Skeletal muscle tissue (tissue), 3 donors: ENCODE measurements at regions not wholly inside any gene's neighbourhood (a gene's known extent, or its start where the extent isn't known, plus 50 kb on each side); places are given as distances from the start of the nearest gene placed in this dataset.

Source experiments
- H3K27ac ChIP-seq: one replicate; pipeline ENCODE4 v1.7.0; 2013; ENCODE audit warnings: mild to moderate bottlenecking, low read depth, low read length, inconsistent platforms
- H3K27me3 ChIP-seq, 3 donors: one replicate each; pipeline ENCODE4 v1.7.0; 2013; ENCODE audit warnings: low read length in 3 of 3; ENCODE audit not compliant: control insufficient read depth in 3 of 3, insufficient read depth in 3 of 3
- H3K36me3 ChIP-seq, 3 donors: one replicate each; pipeline ENCODE4 v1.7.0; 2013; ENCODE audit warnings: low read length in 3 of 3; ENCODE audit not compliant: control insufficient read depth in 3 of 3, insufficient read depth in 3 of 3
- H3K4me1 ChIP-seq, 3 donors: one replicate each; pipeline ENCODE4 v1.7.0; 2013; ENCODE audit warnings: low read length in 3 of 3, mild to moderate bottlenecking in 3 of 3; ENCODE audit not compliant: control insufficient read depth in 3 of 3, insufficient read depth in 3 of 3
- H3K4me3 ChIP-seq, 3 donors: one replicate each; pipeline ENCODE4 v1.7.0; 2013; ENCODE audit warnings: low read length in 3 of 3
- H3K9ac ChIP-seq, 3 donors: one replicate each; pipeline ENCODE4 v1.7.0; 2013; ENCODE audit warnings: low read length in 3 of 3, mild to moderate bottlenecking in 3 of 3, moderate library complexity in 2 of 3, low read depth in 1 of 3
- H3K9me3 ChIP-seq, 3 donors: one replicate each; pipeline ENCODE4 v1.7.0; 2013; ENCODE audit warnings: low read length in 3 of 3; ENCODE audit not compliant: control insufficient read depth in 3 of 3
- donor health status: Osteomylitis.

DNA sequence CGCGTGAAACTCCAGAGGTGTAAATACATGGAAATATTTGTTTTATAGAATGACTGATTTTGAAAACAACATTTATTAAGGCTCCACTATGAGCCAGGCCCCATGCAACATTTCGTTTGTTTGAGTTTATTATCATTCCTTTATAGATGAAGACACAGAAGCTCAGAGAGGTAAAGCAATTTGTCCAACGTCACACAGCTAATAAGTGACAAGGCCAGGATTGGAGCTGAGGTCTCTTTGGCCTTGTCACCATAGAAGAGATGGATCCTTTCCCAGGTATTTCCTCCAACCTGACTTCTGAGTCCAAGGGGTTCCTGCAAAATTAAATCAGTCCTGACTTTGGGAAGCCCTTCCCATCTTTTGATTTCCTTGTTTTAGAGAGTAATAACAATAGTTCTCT, 98.0 kb downstream of the SYF2 start:
- no peak overlapping the region for H3K9ac ChIP-seq
- no peaks in the 10 kb centered on the region for H3K9me3 ChIP-seq
- peaks cover 5 to 21% (median 16%) of the 10 kb centered on the region in 3 donors for H3K27me3 ChIP-seq
- no peaks in the 10 kb centered on the region for H3K36me3 ChIP-seq
- H3K27ac ChIP-seq = no peak overlapping the region
- H3K4me3 ChIP-seq = no peak overlapping the region
- H3K4me1 ChIP-seq = no peaks in the 10 kb centered on the region

DNA sequence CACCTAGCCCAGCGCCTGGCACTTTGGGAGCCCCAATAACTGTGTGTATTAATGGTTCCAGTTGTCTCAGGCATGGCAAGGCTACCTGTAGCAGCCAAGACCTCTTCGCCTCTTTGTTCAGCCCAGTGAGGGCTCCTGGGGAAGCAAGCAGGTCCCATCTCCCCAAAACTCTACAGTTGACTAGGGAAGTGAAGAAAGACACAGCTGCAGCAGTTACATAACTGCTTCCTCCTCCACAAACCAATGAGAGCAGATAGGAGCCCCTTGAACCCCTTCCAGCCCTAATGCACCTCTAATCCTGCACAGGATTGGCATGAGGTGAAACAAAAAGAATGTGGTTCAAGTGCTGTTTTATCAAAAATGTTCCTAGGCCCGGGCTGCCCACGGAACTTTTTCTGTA, 100.5 kb downstream of the SYF2 start:
- H3K9ac ChIP-seq = no peak overlapping the region
- no peaks in the 10 kb centered on the region for H3K9me3 ChIP-seq
- H3K36me3 ChIP-seq = no peaks in the 10 kb centered on the region
- peaks cover 0 to 14% (median 10%) of the 10 kb centered on the region in 3 donors for H3K27me3 ChIP-seq
- no peak overlapping the region for H3K4me3 ChIP-seq
- no peaks in the 10 kb centered on the region for H3K4me1 ChIP-seq
- H3K27ac ChIP-seq = no peak overlapping the region

DNA sequence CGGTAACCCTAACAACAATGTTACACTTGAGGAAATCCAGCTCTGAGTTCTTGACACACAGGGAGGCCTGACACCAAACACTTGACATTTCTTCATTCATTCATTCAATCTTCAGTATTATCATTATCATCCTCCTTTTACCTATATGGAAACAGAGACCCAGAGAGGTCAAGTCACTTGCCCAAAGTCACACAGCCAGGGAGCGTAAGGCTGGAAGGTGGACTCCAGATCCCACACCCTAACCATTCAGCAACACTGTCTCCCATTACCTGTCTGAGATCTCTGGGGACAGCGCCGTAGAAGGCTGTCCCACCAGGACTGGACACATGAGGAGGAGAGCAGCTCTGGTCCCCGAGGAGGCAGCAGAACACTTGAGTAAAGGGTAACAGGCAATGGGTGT, 101.4 kb downstream of the SYF2 start:
- H3K4me3 ChIP-seq = no peak overlapping the region
- H3K36me3 ChIP-seq = no peaks in the 10 kb centered on the region
- peaks cover 0 to 14% (median 10%) of the 10 kb centered on the region in 3 donors for H3K27me3 ChIP-seq
- H3K27ac ChIP-seq = no peak overlapping the region
- H3K9ac ChIP-seq = no peak overlapping the region
- no peaks in the 10 kb centered on the region for H3K9me3 ChIP-seq
- no peaks in the 10 kb centered on the region for H3K4me1 ChIP-seq

DNA sequence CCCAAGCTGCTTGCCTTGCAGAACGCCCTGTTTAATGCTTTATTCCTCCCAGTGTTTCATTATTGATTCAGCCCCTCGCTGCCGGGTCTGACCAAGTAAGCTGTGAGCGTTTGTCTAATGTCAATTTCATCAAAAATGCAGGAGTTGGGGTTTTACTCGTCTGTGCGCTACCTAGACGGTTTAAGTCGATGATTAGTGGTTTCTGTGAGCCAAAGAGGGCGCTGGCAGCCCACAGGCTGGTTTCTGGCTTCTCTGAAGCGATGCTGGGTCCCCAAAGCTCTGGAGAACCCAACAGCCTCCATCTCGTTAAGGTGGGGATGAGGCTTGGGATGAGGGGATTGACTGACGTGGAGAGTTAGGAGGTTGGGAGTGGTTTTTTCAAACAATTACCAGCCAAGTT, 102.9 kb downstream of the SYF2 start:
- no peak overlapping the region for H3K27ac ChIP-seq
- no peak overlapping the region for H3K9ac ChIP-seq
- H3K4me3 ChIP-seq = no peak overlapping the region
- no peaks in the 10 kb centered on the region for H3K9me3 ChIP-seq
- H3K4me1 ChIP-seq = no peaks in the 10 kb centered on the region
- H3K27me3 ChIP-seq = peaks cover 0 to 14% (median 4%) of the 10 kb centered on the region in 3 donors
- no peaks in the 10 kb centered on the region for H3K36me3 ChIP-seq

DNA sequence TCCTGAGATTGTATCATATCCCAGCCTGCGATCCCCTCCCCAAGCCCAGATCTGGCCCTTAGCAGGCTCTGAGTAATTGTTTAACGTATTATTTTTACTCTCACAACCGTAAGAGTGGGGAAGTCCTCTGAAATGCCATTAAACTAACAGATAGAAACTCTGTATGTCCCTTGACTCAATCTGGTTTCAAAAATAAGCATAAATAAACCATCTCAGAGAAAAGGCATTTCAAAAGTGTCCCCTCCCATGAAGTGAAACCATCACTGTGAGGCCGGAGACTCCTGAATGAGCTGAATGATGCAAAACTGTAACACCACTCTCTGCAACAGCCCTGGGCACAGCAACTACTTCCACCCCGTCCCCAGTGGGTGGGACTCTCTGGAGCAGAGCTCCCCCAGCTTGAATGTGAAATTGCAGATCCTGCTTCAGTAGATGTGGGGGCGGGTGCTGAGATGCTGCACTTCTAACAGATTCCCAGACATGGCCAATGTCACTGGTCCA, 104.1 kb downstream of the SYF2 start:
- H3K36me3 ChIP-seq = no peaks in the 10 kb centered on the region
- no peak overlapping the region for H3K27ac ChIP-seq
- H3K9me3 ChIP-seq = no peaks in the 10 kb centered on the region
- H3K9ac ChIP-seq = no peak overlapping the region
- peaks cover 0 to 14% (median 4%) of the 10 kb centered on the region in 3 donors for H3K27me3 ChIP-seq
- H3K4me1 ChIP-seq = no peaks in the 10 kb centered on the region
- no peak overlapping the region for H3K4me3 ChIP-seq

DNA sequence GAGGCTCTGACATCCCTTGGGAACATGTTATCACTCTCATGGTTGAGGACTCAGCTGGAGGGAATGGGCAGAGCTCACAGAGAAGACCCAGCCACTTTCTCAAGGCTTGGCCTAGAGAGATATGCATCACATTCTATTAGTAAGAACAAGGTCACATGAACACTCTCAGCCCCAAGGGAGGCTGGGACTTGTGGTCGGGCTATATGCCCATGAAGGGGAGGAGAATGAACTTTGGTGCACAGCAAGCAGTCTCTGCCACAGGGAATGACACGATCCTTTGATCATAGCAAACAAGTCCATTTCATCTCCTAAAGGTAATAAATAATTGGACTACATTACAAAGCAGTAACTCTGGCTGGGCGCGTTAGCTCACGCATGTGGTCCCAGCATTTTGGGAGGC, 105.7 kb downstream of the SYF2 start:
- no peaks in the 10 kb centered on the region for H3K4me1 ChIP-seq
- no peaks in the 10 kb centered on the region for H3K36me3 ChIP-seq
- H3K4me3 ChIP-seq = no peak overlapping the region
- peaks cover 0 to 14% (median 4%) of the 10 kb centered on the region in 3 donors for H3K27me3 ChIP-seq
- no peak overlapping the region for H3K9ac ChIP-seq
- no peak overlapping the region for H3K27ac ChIP-seq
- no peaks in the 10 kb centered on the region for H3K9me3 ChIP-seq

DNA sequence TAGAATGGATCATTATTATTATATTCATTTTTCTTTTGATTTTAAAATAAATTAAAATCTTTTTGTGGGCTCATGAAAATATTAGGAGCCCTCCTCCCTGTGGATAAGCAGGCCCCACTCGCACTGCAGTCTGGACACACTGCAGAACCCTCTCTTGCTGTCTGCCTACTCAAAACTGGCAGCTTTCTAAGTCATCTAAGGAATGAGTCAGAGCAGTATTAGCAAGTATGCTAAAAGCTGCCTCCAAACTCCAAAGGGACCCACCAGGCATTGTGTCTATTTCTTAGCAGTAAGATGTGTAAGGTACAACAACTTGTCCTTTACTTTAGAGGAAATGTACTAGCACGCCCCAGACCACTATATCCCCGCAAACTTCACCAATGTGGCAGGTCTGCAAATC, 108.8 kb downstream of the SYF2 start:
- Histone ChIP-seq H3K4me1 (no peaks in the 10 kb centered on the region), H3K27ac (no peak overlapping the region), H3K36me3 (no peaks in the 10 kb centered on the region), H3K9me3 (no peaks in the 10 kb centered on the region), H3K9ac (no peak overlapping the region), H3K27me3 (peaks cover 0 to 5% (median 0%) of the 10 kb centered on the region in 3 donors), H3K4me3 (no peak overlapping the region)

DNA sequence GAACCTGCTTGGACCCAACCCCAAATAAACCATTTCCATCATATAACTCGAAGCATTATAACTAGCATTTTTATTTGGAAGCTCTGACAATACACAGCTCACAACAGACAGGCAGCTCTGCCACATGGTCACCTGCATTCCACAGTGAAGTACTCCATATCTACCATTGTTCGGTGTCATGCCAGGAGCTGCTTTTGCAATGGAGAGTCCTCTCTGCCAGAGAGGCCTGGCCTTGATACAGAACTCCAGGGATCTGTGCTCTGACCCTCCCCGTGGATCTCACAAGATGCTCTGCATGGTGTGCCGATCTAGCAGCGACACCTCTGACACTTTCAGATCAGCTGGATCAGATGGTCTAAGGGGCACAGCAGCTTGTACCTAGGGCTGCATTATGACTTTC, 109.6 kb downstream of the SYF2 start:
- no peaks in the 10 kb centered on the region for H3K4me1 ChIP-seq
- H3K27me3 ChIP-seq = peaks cover 0 to 5% (median 0%) of the 10 kb centered on the region in 3 donors
- no peak overlapping the region for H3K4me3 ChIP-seq
- no peaks in the 10 kb centered on the region for H3K36me3 ChIP-seq
- H3K9ac ChIP-seq = no peak overlapping the region
- no peaks in the 10 kb centered on the region for H3K9me3 ChIP-seq
- H3K27ac ChIP-seq = no peak overlapping the region

DNA sequence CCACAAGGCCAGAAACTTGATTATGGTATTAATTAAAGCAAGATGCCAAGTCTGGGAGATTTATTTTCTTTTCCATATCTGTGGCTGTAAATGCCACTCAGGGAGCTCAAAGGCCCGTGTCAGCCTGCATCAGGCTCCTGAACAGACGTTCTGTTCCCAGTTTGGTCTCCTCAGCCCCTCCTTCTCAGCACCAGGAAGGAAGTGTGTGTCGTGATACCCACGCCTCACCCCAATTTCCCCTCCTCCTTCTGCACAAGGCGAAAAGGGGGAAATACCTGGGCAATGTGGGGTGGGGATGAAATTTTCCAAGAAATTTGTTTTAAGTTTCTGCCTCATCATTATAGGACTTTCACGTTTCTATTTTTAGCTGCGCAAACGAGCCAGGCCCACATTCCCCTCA, 112.0 kb downstream of the SYF2 start:
- peaks cover 0 to 8% (median 0%) of the 10 kb centered on the region in 3 donors for H3K27me3 ChIP-seq
- no peak overlapping the region for H3K27ac ChIP-seq
- H3K4me3 ChIP-seq = no peak overlapping the region
- no peaks in the 10 kb centered on the region for H3K4me1 ChIP-seq
- no peak overlapping the region for H3K9ac ChIP-seq
- peaks cover 0 to 5% (median 4%) of the 10 kb centered on the region in 3 donors for H3K9me3 ChIP-seq
- H3K36me3 ChIP-seq = no peaks in the 10 kb centered on the region

DNA sequence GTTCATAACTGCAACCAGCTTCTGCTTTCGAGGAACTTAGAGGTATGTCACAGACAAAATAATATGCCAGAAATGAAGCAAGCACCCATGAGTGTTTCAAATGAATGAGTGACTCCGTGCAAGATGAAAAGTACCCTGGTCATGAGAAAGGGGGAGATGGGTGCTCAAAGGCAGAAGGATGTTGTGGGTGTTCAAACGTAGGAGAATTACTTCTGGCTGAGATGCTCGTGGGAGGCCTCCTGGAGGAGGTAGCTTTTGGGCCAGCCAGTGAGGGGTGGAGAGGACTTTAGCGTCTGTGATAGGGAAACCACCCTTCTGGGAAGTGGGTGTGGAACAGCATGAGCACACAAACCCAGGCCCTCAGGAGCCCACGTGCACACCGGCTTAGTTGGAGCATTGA, 113.8 kb downstream of the SYF2 start:
- no peak overlapping the region for H3K4me3 ChIP-seq
- H3K27ac ChIP-seq = no peak overlapping the region
- no peaks in the 10 kb centered on the region for H3K4me1 ChIP-seq
- H3K36me3 ChIP-seq = no peaks in the 10 kb centered on the region
- peaks cover 0 to 8% (median 0%) of the 10 kb centered on the region in 3 donors for H3K27me3 ChIP-seq
- H3K9me3 ChIP-seq = peaks cover 0 to 5% (median 4%) of the 10 kb centered on the region in 3 donors
- H3K9ac ChIP-seq = no peak overlapping the region
